ENCODE measurements at regions not wholly inside any gene's neighbourhood (a gene's known extent, or its start where the extent isn't known, plus 50 kb on each side); places are given as distances from the start of the nearest gene placed in this dataset.

DNA sequence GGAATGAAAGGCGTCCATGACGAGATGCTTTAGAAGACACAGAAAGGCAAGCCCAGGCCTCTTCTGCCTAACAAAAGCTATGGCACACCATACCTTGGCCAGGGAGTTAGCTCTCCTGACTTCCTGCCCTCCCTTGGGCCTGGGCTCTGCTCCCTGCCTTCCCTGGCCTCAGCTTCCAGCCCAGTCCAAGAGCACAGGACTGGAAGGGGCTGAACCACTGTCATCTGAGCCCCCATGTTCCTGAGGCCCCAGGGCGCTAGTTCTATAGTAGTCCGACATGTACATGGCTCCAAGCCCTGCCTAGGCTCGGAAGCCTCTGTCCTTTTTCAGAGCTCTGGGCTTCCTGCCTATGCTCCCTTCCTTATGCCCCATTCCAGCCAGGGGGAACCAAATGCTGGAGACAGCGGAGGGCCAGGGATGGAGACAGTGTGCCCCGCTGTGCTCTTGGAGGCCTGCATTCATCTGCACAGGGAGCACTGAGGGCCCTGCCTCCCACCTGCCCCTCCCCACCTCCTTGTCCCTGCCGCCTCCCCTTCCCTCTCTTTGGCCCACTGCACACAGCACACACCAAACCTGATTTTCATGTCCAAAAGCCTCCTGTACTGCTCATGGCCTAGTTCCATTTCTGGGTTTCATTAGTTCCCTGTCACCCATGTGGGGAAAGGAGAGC lies 240.1 kb downstream of the RHOU start:
- no peak overlapping the region for H3K27ac ChIP-seq
- intact Hi-C loops (cut with DNase I) = no loop called here
- ATAC-seq (no peak), DNase-seq (no peak)
- no peaks in the 10 kb centered on the region for H3K27me3 ChIP-seq
- TF ChIP-seq, protein P1, sequence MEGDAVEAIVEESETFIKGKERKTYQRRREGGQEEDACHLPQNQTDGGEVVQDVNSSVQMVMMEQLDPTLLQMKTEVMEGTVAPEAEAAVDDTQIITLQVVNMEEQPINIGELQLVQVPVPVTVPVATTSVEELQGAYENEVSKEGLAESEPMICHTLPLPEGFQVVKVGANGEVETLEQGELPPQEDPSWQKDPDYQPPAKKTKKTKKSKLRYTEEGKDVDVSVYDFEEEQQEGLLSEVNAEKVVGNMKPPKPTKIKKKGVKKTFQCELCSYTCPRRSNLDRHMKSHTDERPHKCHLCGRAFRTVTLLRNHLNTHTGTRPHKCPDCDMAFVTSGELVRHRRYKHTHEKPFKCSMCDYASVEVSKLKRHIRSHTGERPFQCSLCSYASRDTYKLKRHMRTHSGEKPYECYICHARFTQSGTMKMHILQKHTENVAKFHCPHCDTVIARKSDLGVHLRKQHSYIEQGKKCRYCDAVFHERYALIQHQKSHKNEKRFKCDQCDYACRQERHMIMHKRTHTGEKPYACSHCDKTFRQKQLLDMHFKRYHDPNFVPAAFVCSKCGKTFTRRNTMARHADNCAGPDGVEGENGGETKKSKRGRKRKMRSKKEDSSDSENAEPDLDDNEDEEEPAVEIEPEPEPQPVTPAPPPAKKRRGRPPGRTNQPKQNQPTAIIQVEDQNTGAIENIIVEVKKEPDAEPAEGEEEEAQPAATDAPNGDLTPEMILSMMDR (IDR thresholded peaks at IDR 0.05) = no peak
- no peak overlapping the region for H3K4me3 ChIP-seq
- peaks cover 12% of the 10 kb centered on the region for H3K4me1 ChIP-seq
- no peaks in the 10 kb centered on the region for H3K36me3 ChIP-seq
- H3K9me3 ChIP-seq = no peaks in the 10 kb centered on the region

DNA sequence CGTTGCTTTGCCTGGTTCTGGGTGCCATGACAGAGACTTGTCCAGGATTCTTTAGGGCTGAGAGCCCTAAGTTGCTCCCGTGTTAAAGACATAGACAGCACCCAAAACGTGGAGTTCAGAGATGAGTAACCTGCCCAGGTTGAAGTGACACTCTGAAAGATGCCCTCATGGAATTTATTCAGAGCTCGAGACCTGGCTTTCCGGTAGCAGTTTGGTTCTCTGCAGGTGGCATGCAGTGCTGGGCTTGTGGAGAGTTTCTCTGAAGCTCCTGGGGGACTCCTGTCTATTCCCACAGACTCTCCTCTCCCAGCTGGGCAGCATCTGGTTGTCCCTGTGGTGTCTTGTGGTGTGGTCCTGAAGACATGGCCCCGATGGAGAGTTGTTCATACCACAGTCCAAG lies 241.0 kb downstream of the RHOU start:
- no peaks in the 10 kb centered on the region for H3K27me3 ChIP-seq
- H3K4me1 ChIP-seq = peaks cover 12% of the 10 kb centered on the region
- no peaks in the 10 kb centered on the region for H3K36me3 ChIP-seq
- intact Hi-C loops (cut with DNase I) = no loop called here
- H3K4me3 ChIP-seq = no peak overlapping the region
- TF ChIP-seq, protein P1 (IDR thresholded peaks at IDR 0.05) = no peak
- DNase-seq (no peak), ATAC-seq (no peak)
- H3K9me3 ChIP-seq = no peaks in the 10 kb centered on the region
- H3K27ac ChIP-seq = no peak overlapping the region

DNA sequence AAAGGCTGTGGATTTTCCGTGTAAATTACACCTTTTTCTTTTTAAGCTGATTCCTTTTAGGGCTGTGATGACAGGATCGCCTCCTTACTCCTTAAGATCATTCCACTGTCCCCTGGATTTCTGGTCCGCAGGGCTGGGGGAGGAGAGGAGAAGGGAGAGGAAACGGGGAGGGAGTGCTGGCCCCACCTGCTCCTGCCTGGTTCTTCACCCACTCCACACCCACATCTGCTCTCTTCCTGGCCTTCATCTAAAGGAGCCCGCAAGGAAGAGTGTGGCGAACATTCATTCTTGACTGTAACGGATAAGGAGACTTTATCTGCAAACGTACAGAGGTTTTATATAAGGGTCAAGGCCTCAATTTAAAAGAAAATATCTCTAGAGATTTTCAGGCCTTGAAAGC lies 242.0 kb downstream of the RHOU start:
- TF ChIP-seq, protein P1 (IDR thresholded peaks at IDR 0.05) = no peak
- no peaks in the 10 kb centered on the region for H3K27me3 ChIP-seq
- no peaks in the 10 kb centered on the region for H3K36me3 ChIP-seq
- intact Hi-C loops (cut with DNase I) = no loop called here
- peaks cover 12% of the 10 kb centered on the region for H3K4me1 ChIP-seq
- no peak for ATAC-seq
- H3K9me3 ChIP-seq = no peaks in the 10 kb centered on the region
- DNase-seq = no peak
- no peak overlapping the region for H3K27ac ChIP-seq
- H3K4me3 ChIP-seq = no peak overlapping the region

DNA sequence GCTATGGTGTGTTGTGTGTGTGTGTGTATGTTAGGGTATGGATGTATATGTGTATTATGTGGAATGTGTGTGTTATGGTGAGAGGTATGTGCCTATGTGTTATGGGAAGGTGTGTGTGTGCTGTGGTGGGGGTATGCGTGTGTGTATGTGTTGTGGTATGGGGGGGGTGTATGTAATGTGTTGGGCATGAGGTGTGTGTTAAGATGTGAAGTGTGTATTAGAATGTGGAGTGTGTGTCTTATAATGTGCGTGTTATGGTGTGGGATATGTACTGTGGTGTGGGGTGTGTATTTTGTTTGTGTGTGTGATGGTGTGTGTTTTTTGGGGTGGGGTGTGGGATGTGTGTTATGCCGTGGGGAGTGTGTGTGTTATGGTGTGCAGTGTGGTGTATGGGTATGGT lies 242.5 kb downstream of the RHOU start:
- DNase-seq = no peak
- Histone ChIP-seq H3K36me3 (no peaks in the 10 kb centered on the region), H3K27ac (no peak overlapping the region), H3K27me3 (no peaks in the 10 kb centered on the region), H3K4me3 (no peak overlapping the region), H3K9me3 (no peaks in the 10 kb centered on the region), H3K4me1 (peaks cover 12% of the 10 kb centered on the region)
- TF ChIP-seq, protein P1 (IDR thresholded peaks at IDR 0.05) = no peak
- ATAC-seq = no peak
- intact Hi-C loops (cut with DNase I) = no loop called here

DNA sequence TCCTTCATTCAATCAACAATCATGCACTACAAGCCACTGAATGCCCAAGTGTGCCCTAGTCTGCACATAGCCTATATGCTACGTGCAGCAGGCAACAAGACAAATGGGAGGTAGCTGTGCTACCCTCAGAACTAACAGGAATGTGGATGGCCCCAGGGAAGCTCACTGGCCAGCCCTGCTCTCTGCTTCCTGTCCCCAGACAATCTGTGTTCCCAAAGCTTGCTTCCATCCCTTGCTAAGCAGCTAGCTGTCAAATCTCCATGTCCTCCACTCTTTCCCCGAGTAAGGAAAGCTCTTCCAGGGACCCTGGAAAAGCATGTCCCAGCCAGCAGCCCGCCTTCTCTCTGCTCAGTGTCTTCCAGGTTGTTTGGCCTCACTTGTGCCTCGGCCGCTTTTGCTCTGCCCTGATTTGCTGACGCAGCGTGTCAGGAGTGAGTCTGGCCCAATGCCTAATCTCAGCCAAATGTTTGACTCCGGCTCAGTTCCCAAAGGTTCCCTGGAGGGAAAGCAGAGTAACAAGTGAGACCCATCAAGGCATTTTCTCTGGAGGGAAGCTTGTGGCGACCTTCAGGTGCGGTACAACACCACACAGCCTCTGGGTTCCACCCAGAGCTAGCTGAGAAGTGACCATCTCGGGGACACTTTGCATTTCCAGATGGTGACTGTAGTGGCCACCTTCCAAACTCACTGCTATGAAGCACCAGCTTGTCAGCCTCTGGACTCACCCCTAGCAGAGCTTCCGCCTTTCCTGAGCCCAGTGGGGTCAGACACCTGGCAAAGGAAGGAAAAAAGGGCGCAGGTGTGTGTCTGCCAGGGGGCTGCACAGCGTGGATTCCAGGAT lies 243.4 kb downstream of the RHOU start:
- no peaks in the 10 kb centered on the region for H3K9me3 ChIP-seq
- TF ChIP-seq, protein P1 (IDR thresholded peaks at IDR 0.05) = no peak
- no peaks in the 10 kb centered on the region for H3K27me3 ChIP-seq
- H3K36me3 ChIP-seq = no peaks in the 10 kb centered on the region
- no peak for DNase-seq
- H3K4me1 ChIP-seq = peaks cover 12% of the 10 kb centered on the region
- ATAC-seq = peak; percentile 40
- no peak overlapping the region for H3K4me3 ChIP-seq
- no peak overlapping the region for H3K27ac ChIP-seq
- intact Hi-C loops (cut with DNase I) = no loop called here

All from upper lobe of right lung (tissue), 1 donor.